Left lung (tissue), 4 donors: ENCODE measurements at regions not wholly inside any gene's neighbourhood (a gene's known extent, or its start where the extent isn't known, plus 50 kb on each side); places are given as distances from the start of the nearest gene placed in this dataset.
A peak's percentile ranks its signal among the peaks of the same experiment; 100 is the strongest.

ENCODE experiments used
- ATAC-seq: fragments of 200-7000 bp; cut with Tn5 transposase; one replicate; pipeline ENCODE4 v1.9.1; 2020; ENCODE audit warnings: moderate library complexity
- DNase-seq, 4 donors: peaks; one replicate each; pipeline ENCODE4 v3.0.0-alpha.2; 2013 to 2020
- H3K27ac ChIP-seq, 2 donors: fragments of 200-600 bp; sonication (generic) in 1 of 2; one replicate each; pipeline versions ENCODE4 v1.5.0 to v1.8.0; 2020 to 2021
- H3K27me3 ChIP-seq, 2 donors: fragments of 200-600 bp; sonication (generic) in 1 of 2; one replicate each; pipeline versions ENCODE4 v1.5.0 to v1.8.0; 2020 to 2021
- H3K36me3 ChIP-seq, 2 donors: fragments of 200-600 bp; sonication (generic) in 1 of 2; one replicate each; pipeline versions ENCODE4 v1.5.0 to v1.8.0; 2020 to 2021
- H3K4me1 ChIP-seq, 2 donors: fragments of 200-600 bp; one replicate each; pipeline ENCODE4 v1.8.0; 2021
- H3K4me3 ChIP-seq, 2 donors: fragments of 200-600 bp; sonication (generic) in 1 of 2; one replicate each; pipeline versions ENCODE4 v1.5.0 to v1.8.0; 2020 to 2021; ENCODE audit warnings: mild to moderate bottlenecking in 1 of 2
- H3K9me3 ChIP-seq, 2 donors: fragments of 200-600 bp; sonication (generic) in 1 of 2; one replicate each; pipeline versions ENCODE4 v1.5.0 to v1.8.0; 2020 to 2021
- intact Hi-C, 2 donors: fragments of 100-400 bp; cut with DNase I; formaldehyde crosslinking; loops; one replicate each; pipeline versions ENCODE4 v1.11.2 to v1.14.2; 2022
- TF ChIP-seq, protein P1 (sequence below), 2 donors: fragments of 200-600 bp; sonication (generic) in 1 of 2; IDR thresholded peaks; one replicate each; pipeline versions ENCODE4 v1.5.0 to v1.8.0; 2021; ENCODE audit warnings: antibody characterized with exemption in 2 of 2
- donor health status: DM: no; HTN: yes; CAD: no.
- donor health status: DM: no; HTN: no; CAD: no.

DNA sequence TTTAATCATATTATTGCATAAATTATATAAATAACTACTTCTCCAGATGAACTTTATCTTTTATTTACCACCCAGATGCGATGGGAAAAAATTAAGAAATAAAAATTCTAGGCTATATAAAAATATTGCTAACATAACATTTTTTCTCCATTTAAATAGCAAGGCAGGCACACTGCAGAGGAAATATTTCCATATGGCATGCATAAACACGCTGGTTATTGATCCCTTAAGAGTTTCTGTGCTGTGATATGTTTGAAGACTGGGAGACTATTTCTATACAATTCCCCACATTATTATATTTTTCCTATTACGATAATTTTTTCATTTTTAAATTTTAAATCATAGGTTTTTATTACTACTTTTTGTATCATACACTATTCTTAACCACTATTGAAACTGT lies 131.5 kb downstream of the C12orf50 start:
- H3K4me3 ChIP-seq, result no peak overlapping the region
- no peak overlapping the region for H3K27ac ChIP-seq
- TF ChIP-seq, protein P1, sequence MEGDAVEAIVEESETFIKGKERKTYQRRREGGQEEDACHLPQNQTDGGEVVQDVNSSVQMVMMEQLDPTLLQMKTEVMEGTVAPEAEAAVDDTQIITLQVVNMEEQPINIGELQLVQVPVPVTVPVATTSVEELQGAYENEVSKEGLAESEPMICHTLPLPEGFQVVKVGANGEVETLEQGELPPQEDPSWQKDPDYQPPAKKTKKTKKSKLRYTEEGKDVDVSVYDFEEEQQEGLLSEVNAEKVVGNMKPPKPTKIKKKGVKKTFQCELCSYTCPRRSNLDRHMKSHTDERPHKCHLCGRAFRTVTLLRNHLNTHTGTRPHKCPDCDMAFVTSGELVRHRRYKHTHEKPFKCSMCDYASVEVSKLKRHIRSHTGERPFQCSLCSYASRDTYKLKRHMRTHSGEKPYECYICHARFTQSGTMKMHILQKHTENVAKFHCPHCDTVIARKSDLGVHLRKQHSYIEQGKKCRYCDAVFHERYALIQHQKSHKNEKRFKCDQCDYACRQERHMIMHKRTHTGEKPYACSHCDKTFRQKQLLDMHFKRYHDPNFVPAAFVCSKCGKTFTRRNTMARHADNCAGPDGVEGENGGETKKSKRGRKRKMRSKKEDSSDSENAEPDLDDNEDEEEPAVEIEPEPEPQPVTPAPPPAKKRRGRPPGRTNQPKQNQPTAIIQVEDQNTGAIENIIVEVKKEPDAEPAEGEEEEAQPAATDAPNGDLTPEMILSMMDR (IDR thresholded peaks at IDR 0.05), result no peak
- no peaks in the 10 kb centered on the region for H3K4me1 ChIP-seq
- no peaks in the 10 kb centered on the region for H3K36me3 ChIP-seq
- intact Hi-C loops, result no loop called here
- H3K9me3 ChIP-seq, result no peaks in the 10 kb centered on the region
- no peak for DNase-seq
- no peaks in the 10 kb centered on the region for H3K27me3 ChIP-seq
- ATAC-seq, result no peak

DNA sequence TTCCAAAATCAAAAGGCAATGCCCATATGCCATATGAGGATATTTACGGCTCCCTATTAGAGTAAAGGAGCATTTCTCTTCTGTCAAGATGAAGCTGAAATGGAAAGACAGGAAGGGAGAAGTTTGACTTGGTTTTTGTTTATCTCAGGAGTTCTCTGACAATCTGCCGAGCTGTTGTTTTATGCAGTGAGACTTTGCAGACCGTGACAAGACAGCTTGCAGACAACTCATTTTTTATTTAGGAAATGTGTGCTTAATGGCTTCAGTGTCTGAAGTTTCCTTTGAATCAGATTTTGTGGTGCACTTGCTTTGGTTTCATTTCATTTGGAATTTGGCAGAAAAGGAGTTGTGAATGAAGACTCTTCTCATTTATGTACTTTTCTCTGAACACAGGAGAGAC lies 145.4 kb downstream of the C12orf50 start:
- H3K4me3 ChIP-seq, result no peak overlapping the region
- H3K27ac ChIP-seq, result no peak overlapping the region
- no peaks in the 10 kb centered on the region for H3K27me3 ChIP-seq
- no peaks in the 10 kb centered on the region for H3K36me3 ChIP-seq
- TF ChIP-seq, protein P1 (IDR thresholded peaks at IDR 0.05), result no peak
- intact Hi-C loops, result no loop called here
- DNase-seq (no peak), ATAC-seq (no peak)
- H3K4me1 ChIP-seq, result no peaks in the 10 kb centered on the region
- no peaks in the 10 kb centered on the region for H3K9me3 ChIP-seq

DNA sequence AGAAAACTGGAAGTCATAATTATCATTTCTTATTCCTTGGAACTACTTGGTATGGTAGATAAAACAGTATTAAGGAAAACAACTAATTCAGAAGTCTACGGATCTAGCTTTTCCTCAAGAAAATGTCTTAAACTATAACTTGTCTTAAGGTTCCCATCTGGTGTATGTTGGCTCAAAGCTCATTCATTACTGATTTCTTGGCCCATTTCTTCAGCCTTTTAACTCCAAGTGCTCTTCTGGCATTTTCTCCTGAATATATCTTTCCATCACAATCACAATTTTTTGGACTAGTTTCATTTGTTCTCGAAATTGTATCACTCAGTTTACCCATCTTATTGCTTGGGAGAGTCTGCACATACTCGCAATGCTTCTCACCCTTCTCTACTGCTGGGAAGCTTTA lies 150.1 kb downstream of the C12orf50 start:
- TF ChIP-seq, protein P1 (IDR thresholded peaks at IDR 0.05), result no peak
- DNase-seq, result no peak
- no peak for ATAC-seq
- H3K27me3 ChIP-seq, result no peaks in the 10 kb centered on the region
- H3K27ac ChIP-seq, result no peak overlapping the region
- H3K4me3 ChIP-seq, result no peak overlapping the region
- H3K4me1 ChIP-seq, result no peaks in the 10 kb centered on the region
- intact Hi-C loops, result no loop called here
- peaks cover 0 to 2% of the 10 kb centered on the region in 2 donors for H3K9me3 ChIP-seq
- H3K36me3 ChIP-seq, result no peaks in the 10 kb centered on the region

DNA sequence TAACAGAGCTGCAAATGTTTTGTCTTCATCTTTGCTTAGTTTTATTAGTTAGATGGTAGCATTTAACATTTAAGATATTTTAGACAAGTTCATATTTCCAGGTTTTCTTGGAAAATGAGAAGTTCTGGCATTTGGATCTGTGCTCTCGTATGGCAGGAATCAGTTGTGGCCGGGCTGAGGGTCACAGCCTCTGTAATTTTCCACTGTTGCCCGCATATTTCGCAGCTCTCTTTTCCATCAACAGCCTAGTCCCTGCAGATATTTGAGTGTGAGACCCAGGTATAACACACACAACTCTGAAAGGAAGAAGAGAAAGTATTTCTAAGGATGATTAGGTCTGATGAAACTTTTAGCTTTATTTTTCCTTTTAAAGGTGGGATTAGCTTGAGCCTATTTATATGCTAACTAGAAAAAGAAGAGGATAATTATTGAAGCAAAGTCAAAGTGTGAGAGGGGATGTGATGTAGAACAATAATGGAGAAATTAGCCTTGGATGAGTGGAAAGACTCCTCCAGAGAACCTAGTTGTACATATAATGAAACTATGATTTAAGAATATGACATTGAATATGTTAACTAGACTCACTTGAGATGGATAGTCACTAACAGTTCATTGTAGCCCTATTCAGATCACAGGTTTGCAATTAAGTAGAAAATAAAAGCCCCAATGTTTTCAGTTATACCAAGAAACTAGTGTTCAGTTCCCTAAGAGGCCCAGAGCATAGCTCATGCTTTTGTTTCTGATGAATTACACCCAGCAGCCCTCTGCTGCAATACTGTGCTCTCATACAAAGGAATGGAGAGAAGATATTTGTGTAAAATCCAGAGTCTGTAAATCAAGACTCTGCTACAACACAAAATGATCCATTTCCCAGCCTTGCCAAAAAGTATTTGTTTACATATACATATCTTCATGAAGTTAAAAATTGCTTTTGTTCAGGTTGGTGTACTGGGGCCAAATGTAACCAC lies 158.4 kb downstream of the C12orf50 start:
- Histone ChIP-seq H3K9me3 (no peaks in the 10 kb centered on the region), H3K4me3 (no peak overlapping the region), H3K27ac (no peak overlapping the region), H3K27me3 (no peaks in the 10 kb centered on the region), H3K36me3 (no peaks in the 10 kb centered on the region), H3K4me1 (no peaks in the 10 kb centered on the region)
- no peak for DNase-seq
- peak; percentile 15 for ATAC-seq
- TF ChIP-seq, protein P1 (IDR thresholded peaks at IDR 0.05), result no peak
- intact Hi-C loops, result no loop called here

DNA sequence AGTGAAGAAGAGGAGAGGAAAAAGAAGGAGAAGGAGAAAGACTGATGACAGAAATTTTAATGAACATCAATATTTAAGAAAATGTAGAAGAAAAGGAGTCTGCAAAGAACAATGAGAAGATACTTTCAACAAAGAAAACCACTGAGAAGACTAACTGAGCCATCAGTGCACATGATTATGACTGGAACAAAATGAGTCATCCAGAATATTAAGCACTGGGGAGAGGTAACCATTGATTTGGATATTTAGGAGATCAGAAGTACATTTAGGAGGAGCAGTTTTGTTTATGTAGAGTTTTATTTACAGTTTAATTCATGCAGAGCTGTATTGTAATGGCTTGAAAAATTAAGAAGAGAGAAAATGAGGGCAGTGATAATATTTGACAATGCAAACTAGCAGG lies 159.1 kb downstream of the C12orf50 start:
- no peaks in the 10 kb centered on the region for H3K27me3 ChIP-seq
- DNase-seq (no peak), ATAC-seq (no peak)
- H3K4me1 ChIP-seq, result no peaks in the 10 kb centered on the region
- no peak overlapping the region for H3K4me3 ChIP-seq
- intact Hi-C loops, result no loop called here
- TF ChIP-seq, protein P1 (IDR thresholded peaks at IDR 0.05), result no peak
- H3K9me3 ChIP-seq, result no peaks in the 10 kb centered on the region
- H3K36me3 ChIP-seq, result no peaks in the 10 kb centered on the region
- no peak overlapping the region for H3K27ac ChIP-seq
